SK-N-SH (cell line): ENCODE measurements at regions not wholly inside any gene's neighbourhood (a gene's known extent, or its start where the extent isn't known, plus 50 kb on each side); places are given as distances from the start of the nearest gene placed in this dataset.

Experiments used
- CTCF ChIA-PET: fragments of 300-600, 350-600 bp; formaldehyde crosslinking; extraction: SDS; loops from one replicate; lab custom pipeline; 2021; lab: Yijun Ruan, JAX
- POLR2A ChIA-PET: fragments of 350-600 bp; sonication (Branson Sonifier 250); formaldehyde crosslinking; extraction: SDS; loops from one replicate; lab custom pipeline; 2020; ENCODE audit warnings: antibody characterized with exemption, inconsistent platforms; lab: Yijun Ruan, JAX
- DNase-seq: peaks from one replicate; pipeline ENCODE4 v3.0.0; 2012
- H2AFZ ChIP-seq: fragments of 200-600 bp; sonication (generic); 2 replicates; pipeline ENCODE4 v1.8.1; 2016; ENCODE audit warnings: antibody characterized with exemption, mild to moderate bottlenecking, low read depth
- H3F3A ChIP-seq: fragments of 200-600 bp; sonication (generic); replicated peaks from 2 replicates; pipeline ENCODE3; 2016; ENCODE audit warnings: antibody characterized with exemption, mild to moderate bottlenecking; ENCODE audit not compliant: insufficient read depth
- H3K27ac ChIP-seq, 2 experiments: fragments of 200-500 bp in 1 of 2; fragments of 200-600 bp in 1 of 2; sonication (Bioruptor generic) in 1 of 2; sonication (generic), shearing (Covaris generic) in 1 of 2; 2 replicates each; pipeline versions ENCODE4 v1.5.1 to v1.6.1; 2014 to 2016; ENCODE audit warnings: low read depth in 2 of 2, inconsistent platforms in 1 of 2, low read length in 1 of 2, mild to moderate bottlenecking in 1 of 2, mixed read lengths in 1 of 2
- H3K27me3 ChIP-seq: fragments of 200-600 bp; sonication (generic), shearing (Covaris generic); 2 replicates; pipeline ENCODE4 v1.6.1; 2016; ENCODE audit warnings: mixed run types; ENCODE audit not compliant: insufficient read depth
- H3K36me3 ChIP-seq, 2 experiments: fragments of 200-500 bp in 1 of 2; fragments of 200-600 bp in 1 of 2; sonication (Bioruptor generic) in 1 of 2; sonication (generic) in 1 of 2; replicated peaks in 1 of 2; 2 replicates each; pipeline versions ENCODE3 to v1.5.1; 2014 to 2016; ENCODE audit warnings: low read length in 1 of 2, mild to moderate bottlenecking in 1 of 2; ENCODE audit not compliant: insufficient read depth in 2 of 2, control insufficient read depth in 1 of 2
- H3K4me1 ChIP-seq, 2 experiments: fragments of 200-500 bp in 1 of 2; fragments of 200-600 bp in 1 of 2; sonication (Bioruptor generic) in 1 of 2; sonication (generic), shearing (Covaris generic) in 1 of 2; 2 replicates each; pipeline versions ENCODE4 v1.5.1 to v1.6.1; 2014 to 2016; ENCODE audit warnings: low read depth in 1 of 2, low read length in 1 of 2, mixed run types in 1 of 2; ENCODE audit not compliant: insufficient read depth in 2 of 2, control insufficient read depth in 1 of 2
- H3K4me2 ChIP-seq: fragments of 200-600 bp; sonication (generic), shearing (Covaris generic); 2 replicates; pipeline ENCODE4 v1.6.1; 2017; ENCODE audit warnings: mixed run types
- H3K4me3 ChIP-seq, 2 experiments: fragments of 200-500 bp in 1 of 2; fragments of 200-600 bp in 1 of 2; sonication (Bioruptor generic) in 1 of 2; sonication (generic), shearing (Covaris generic) in 1 of 2; 2 replicates each; pipeline versions ENCODE4 v1.5.1 to v1.8.1; 2014 to 2016; ENCODE audit warnings: low read depth in 2 of 2, inconsistent platforms in 1 of 2, low read length in 1 of 2, mild to moderate bottlenecking in 1 of 2, mixed read lengths in 1 of 2, moderate library complexity in 1 of 2
- H3K79me2 ChIP-seq: fragments of 200-600 bp; sonication (generic); 2 replicates; pipeline ENCODE4 v1.8.1; 2017; ENCODE audit warnings: mild to moderate bottlenecking; ENCODE audit not compliant: insufficient read depth
- H3K9ac ChIP-seq: fragments of 200-600 bp; sonication (generic); 2 replicates; pipeline ENCODE4 v1.6.1; 2017; ENCODE audit warnings: mixed run types
- H3K9me2 ChIP-seq: fragments of 200-600 bp; sonication (generic); 2 replicates; pipeline ENCODE4 v1.6.1; 2017; ENCODE audit warnings: mixed run types
- H3K9me3 ChIP-seq: fragments of 200-600 bp; sonication (generic); 2 replicates; pipeline ENCODE4 v1.6.1; 2017; ENCODE audit warnings: mixed run types, mild to moderate bottlenecking, moderate library complexity
- H4K20me1 ChIP-seq: fragments of 200-600 bp; sonication (generic); 2 replicates; pipeline ENCODE4 v1.6.1; 2017; ENCODE audit warnings: mild to moderate bottlenecking, mixed run types; ENCODE audit not compliant: insufficient read depth
- EP300 ChIP-seq, 2 experiments: IDR thresholded peaks; 2 replicates each; pipeline versions ENCODE4 v1.4.0 to v1.6.1; 2012; ENCODE audit warnings: borderline replicate concordance in 1 of 2, low read depth in 1 of 2, low read length in 1 of 2
- EZH2phosphoT487 ChIP-seq: fragments of 200-600 bp; sonication (generic); IDR thresholded peaks from 2 replicates; pipeline ENCODE4 v1.6.1; 2017; ENCODE audit warnings: low read depth, mixed run types, mild to moderate bottlenecking, antibody characterized with exemption, moderate library complexity, borderline replicate concordance
- FOSL2 ChIP-seq: IDR thresholded peaks from 2 replicates; pipeline ENCODE4 v1.4.0; 2012; ENCODE audit warnings: low read depth, mild to moderate bottlenecking, moderate library complexity, borderline replicate concordance
- FOXJ3 ChIP-seq: sonication (generic); formaldehyde crosslinking; IDR thresholded peaks from 2 replicates; pipeline ENCODE4 v1.5.1; 2020; ENCODE audit warnings: mild to moderate bottlenecking, missing genetic modification reagents
- GATA2 ChIP-seq: sonication (generic); formaldehyde crosslinking; IDR thresholded peaks from 2 replicates; pipeline ENCODE4 v1.5.0; 2020; ENCODE audit warnings: mild to moderate bottlenecking, missing genetic modification reagents
- JUND ChIP-seq: IDR thresholded peaks from 2 replicates; pipeline ENCODE4 v1.4.0; 2012
- NRF1 ChIP-seq: IDR thresholded peaks from 2 replicates; pipeline ENCODE4 v1.6.1; 2012; ENCODE audit warnings: low read depth, mild to moderate bottlenecking, low read length
- RFX5 ChIP-seq: IDR thresholded peaks from 2 replicates; pipeline ENCODE4 v1.6.1; 2012; ENCODE audit warnings: mild to moderate bottlenecking, improper control_type of control experiment, low read length
- RXRA ChIP-seq: IDR thresholded peaks from 2 replicates; pipeline ENCODE4 v1.4.0; 2012; ENCODE audit warnings: low read depth, mild to moderate bottlenecking, borderline replicate concordance
- TCF12 ChIP-seq: IDR thresholded peaks from 2 replicates; pipeline ENCODE4 v1.4.0; 2012
- TEAD4 ChIP-seq: IDR thresholded peaks from 2 replicates; pipeline ENCODE4 v1.4.0; 2012; ENCODE audit warnings: mild to moderate bottlenecking, borderline replicate concordance; ENCODE audit not compliant: insufficient read depth
- ZBTB33 ChIP-seq: IDR thresholded peaks from 2 replicates; pipeline ENCODE4 v1.4.0; 2012; ENCODE audit warnings: low read depth, borderline replicate concordance
- WGBS: methylation state at CpG from one replicate; pipeline ENCODE4 v1.1.6; 2017; ENCODE audit warnings: low lambda C conversion rate; 5-methylcytosine and 5-hydroxymethylcytosine counted together
- TF ChIP-seq, protein P1 (sequence below): IDR thresholded peaks from 2 replicates; pipeline ENCODE4 v1.6.1; 2012; ENCODE audit warnings: mild to moderate bottlenecking, low read depth, low read length, moderate library complexity
- TF ChIP-seq, protein P2 (sequence below): IDR thresholded peaks from 2 replicates; pipeline ENCODE4; 2012
- TF ChIP-seq, protein P3 (sequence below): IDR thresholded peaks from 2 replicates; pipeline ENCODE4 v1.4.0; 2012; ENCODE audit warnings: low read depth
- TF ChIP-seq, protein P4 (sequence below): fragments of 200-600 bp; sonication (generic); IDR thresholded peaks from 2 replicates; pipeline ENCODE4 v1.6.1; 2017; ENCODE audit warnings: antibody characterized with exemption, mild to moderate bottlenecking, moderate library complexity

GRCh38 chr2:236360496-236360895 is 96.3 kb upstream of the ASB18 start (continued):
- TF ChIP-seq, protein P1, sequence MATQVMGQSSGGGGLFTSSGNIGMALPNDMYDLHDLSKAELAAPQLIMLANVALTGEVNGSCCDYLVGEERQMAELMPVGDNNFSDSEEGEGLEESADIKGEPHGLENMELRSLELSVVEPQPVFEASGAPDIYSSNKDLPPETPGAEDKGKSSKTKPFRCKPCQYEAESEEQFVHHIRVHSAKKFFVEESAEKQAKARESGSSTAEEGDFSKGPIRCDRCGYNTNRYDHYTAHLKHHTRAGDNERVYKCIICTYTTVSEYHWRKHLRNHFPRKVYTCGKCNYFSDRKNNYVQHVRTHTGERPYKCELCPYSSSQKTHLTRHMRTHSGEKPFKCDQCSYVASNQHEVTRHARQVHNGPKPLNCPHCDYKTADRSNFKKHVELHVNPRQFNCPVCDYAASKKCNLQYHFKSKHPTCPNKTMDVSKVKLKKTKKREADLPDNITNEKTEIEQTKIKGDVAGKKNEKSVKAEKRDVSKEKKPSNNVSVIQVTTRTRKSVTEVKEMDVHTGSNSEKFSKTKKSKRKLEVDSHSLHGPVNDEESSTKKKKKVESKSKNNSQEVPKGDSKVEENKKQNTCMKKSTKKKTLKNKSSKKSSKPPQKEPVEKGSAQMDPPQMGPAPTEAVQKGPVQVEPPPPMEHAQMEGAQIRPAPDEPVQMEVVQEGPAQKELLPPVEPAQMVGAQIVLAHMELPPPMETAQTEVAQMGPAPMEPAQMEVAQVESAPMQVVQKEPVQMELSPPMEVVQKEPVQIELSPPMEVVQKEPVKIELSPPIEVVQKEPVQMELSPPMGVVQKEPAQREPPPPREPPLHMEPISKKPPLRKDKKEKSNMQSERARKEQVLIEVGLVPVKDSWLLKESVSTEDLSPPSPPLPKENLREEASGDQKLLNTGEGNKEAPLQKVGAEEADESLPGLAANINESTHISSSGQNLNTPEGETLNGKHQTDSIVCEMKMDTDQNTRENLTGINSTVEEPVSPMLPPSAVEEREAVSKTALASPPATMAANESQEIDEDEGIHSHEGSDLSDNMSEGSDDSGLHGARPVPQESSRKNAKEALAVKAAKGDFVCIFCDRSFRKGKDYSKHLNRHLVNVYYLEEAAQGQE, result no peak
- TF ChIP-seq, all 33 proteins: peak for 0

- Histone ChIP-seq H4K20me1 (no peaks in the 10 kb centered on the region), H3K9me3 (no peaks in the 10 kb centered on the region), H3K9me2 (no peaks in the 10 kb centered on the region), H3K27me3 (no peaks in the 10 kb centered on the region; the same call in 1 of the 2 replicates), H2AFZ (no peak overlapping the region), H3K4me1 (no peaks in the 10 kb centered on the region; a peak in 1 of 4 replicates), H3K27ac (no peak overlapping the region), H3K9ac (no peak overlapping the region), H3K36me3 (no peaks in the 10 kb centered on the region), H3F3A (no peaks in the 10 kb centered on the region), H3K4me2 (no peak overlapping the region), H3K4me3 (no peak overlapping the region), H3K79me2 (no peaks in the 10 kb centered on the region)
- ChIA-PET CTCF (interaction anchor here (1.4 kb wide), 1 partner anchor 149 kb away, joined by 4 read pairs; no protein-coding TSS in a partner anchor), POLR2A (no interaction called here)
- 51% methylated on average over 10 of the region's 10 CpGs for WGBS
- DNase-seq, result no peak
- TF ChIP-seq EP300 (IDR thresholded peaks at IDR 0.05; ENCODE audit: borderline replicate concordance in 1 of 2, low read depth in 1 of 2, low read length in 1 of 2), result no peak
- TF ChIP-seq, protein P2, sequence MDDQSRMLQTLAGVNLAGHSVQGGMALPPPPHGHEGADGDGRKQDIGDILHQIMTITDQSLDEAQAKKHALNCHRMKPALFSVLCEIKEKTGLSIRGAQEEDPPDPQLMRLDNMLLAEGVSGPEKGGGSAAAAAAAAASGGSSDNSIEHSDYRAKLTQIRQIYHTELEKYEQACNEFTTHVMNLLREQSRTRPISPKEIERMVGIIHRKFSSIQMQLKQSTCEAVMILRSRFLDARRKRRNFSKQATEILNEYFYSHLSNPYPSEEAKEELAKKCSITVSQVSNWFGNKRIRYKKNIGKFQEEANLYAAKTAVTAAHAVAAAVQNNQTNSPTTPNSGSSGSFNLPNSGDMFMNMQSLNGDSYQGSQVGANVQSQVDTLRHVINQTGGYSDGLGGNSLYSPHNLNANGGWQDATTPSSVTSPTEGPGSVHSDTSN, result no peak
- TF ChIP-seq, protein P1, result no peak
- no peak for TF ChIP-seq EZH2phosphoT487
- TF ChIP-seq, protein P3, sequence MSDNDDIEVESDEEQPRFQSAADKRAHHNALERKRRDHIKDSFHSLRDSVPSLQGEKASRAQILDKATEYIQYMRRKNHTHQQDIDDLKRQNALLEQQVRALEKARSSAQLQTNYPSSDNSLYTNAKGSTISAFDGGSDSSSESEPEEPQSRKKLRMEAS, result no peak
- TF ChIP-seq RFX5, result no peak
- no peak for TF ChIP-seq FOXJ3 (CRISPR knock-in tag)
- no peak for TF ChIP-seq RXRA
- no peak for TF ChIP-seq ZBTB33
- TF ChIP-seq TCF12, result no peak
- TF ChIP-seq GATA2 (CRISPR knock-in tag), result no peak
- TF ChIP-seq, protein P4, sequence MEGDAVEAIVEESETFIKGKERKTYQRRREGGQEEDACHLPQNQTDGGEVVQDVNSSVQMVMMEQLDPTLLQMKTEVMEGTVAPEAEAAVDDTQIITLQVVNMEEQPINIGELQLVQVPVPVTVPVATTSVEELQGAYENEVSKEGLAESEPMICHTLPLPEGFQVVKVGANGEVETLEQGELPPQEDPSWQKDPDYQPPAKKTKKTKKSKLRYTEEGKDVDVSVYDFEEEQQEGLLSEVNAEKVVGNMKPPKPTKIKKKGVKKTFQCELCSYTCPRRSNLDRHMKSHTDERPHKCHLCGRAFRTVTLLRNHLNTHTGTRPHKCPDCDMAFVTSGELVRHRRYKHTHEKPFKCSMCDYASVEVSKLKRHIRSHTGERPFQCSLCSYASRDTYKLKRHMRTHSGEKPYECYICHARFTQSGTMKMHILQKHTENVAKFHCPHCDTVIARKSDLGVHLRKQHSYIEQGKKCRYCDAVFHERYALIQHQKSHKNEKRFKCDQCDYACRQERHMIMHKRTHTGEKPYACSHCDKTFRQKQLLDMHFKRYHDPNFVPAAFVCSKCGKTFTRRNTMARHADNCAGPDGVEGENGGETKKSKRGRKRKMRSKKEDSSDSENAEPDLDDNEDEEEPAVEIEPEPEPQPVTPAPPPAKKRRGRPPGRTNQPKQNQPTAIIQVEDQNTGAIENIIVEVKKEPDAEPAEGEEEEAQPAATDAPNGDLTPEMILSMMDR, result no peak
- no peak for TF ChIP-seq NRF1
- no peak for TF ChIP-seq JUND
- no peak for TF ChIP-seq FOSL2
- TF ChIP-seq TEAD4, result no peak
These were observed 99.6 kb upstream of the ASB18 start for GRCh38 chr2:236363711-236364277.
